WTC11 (cell line): ENCODE measurements at regions not wholly inside any gene's neighbourhood (a gene's known extent, or its start where the extent isn't known, plus 50 kb on each side); places are given as distances from the start of the nearest gene placed in this dataset.

Experiments
- ATAC-seq: fragments of 200-7000 bp; cut with Tn5 transposase; 2 replicates; pipeline ENCODE4 v1.10.0; 2021; ENCODE audit warnings: mild to moderate bottlenecking, moderate library complexity
- CTCF ChIA-PET: fragments of 300-600 bp; sonication (Branson Sonifier 250); formaldehyde crosslinking; loops from one replicate; lab custom pipeline; 2021; ENCODE audit warnings: antibody characterized with exemption; lab: Charles Lee
- POLR2A ChIA-PET: fragments of 350-600 bp; sonication (Branson Sonifier 250); formaldehyde crosslinking; loops from one replicate; lab custom pipeline; 2021; ENCODE audit warnings: antibody characterized with exemption; lab: Charles Lee
- DNase-seq: peaks from one replicate; pipeline ENCODE4 v3.0.0; 2021; ENCODE audit warnings: low spot score
- H3K27ac Mint-ChIP-seq: 2 replicates; pipeline ENCODE4 v1.8.0; 2021; ENCODE audit warnings: mixed read lengths
- H3K27me3 Mint-ChIP-seq: 2 replicates; pipeline ENCODE4 v1.8.0; 2021; ENCODE audit warnings: low read depth, mild to moderate bottlenecking, moderate library complexity, mixed read lengths
- H3K36me3 Mint-ChIP-seq: 2 replicates; pipeline ENCODE4 v1.8.0; 2021; ENCODE audit warnings: mixed read lengths
- H3K4me1 Mint-ChIP-seq: 2 replicates; pipeline ENCODE4 v1.8.0; 2022; ENCODE audit warnings: mixed read lengths
- H3K4me3 Mint-ChIP-seq: 2 replicates; pipeline ENCODE4 v1.8.0; 2021; ENCODE audit warnings: mild to moderate bottlenecking, moderate library complexity, mixed read lengths
- H3K9me3 Mint-ChIP-seq: 2 replicates; pipeline ENCODE4 v1.8.0; 2021; ENCODE audit warnings: mixed read lengths
- AR ChIP-seq: fragments of 250-450 bp; sonication (Bioruptor Pico); IDR thresholded peaks from 2 replicates; pipeline ENCODE4 v1.9.0; 2021; ENCODE audit warnings: mild to moderate bottlenecking
- ELF4 ChIP-seq: sonication (generic); formaldehyde crosslinking; IDR thresholded peaks from 2 replicates; pipeline ENCODE4 v1.8.1; 2022; ENCODE audit warnings: low read depth, mild to moderate bottlenecking, moderate library complexity, missing genetic modification reagents
- EMX1 ChIP-seq: fragments of 250-450 bp; sonication (Bioruptor Pico); IDR thresholded peaks from 2 replicates; pipeline ENCODE4 v1.8.0; 2021; ENCODE audit warnings: mild to moderate bottlenecking
- FOXP4 ChIP-seq: sonication (generic); formaldehyde crosslinking; IDR thresholded peaks from 2 replicates; pipeline ENCODE4 v1.8.0; 2022; ENCODE audit warnings: mild to moderate bottlenecking, missing genetic modification reagents
- GRHL2 ChIP-seq: fragments of 250-450 bp; sonication (Bioruptor Pico); IDR thresholded peaks from 2 replicates; pipeline ENCODE4 v1.8.0; 2022; ENCODE audit warnings: mild to moderate bottlenecking, moderate library complexity; ENCODE audit not compliant: insufficient replicate concordance, severe bottlenecking
- GTF2I ChIP-seq: fragments of 250-450 bp; sonication (Bioruptor Pico); conservative IDR thresholded peaks from 2 replicates; pipeline ENCODE4 v1.4.0; 2021; ENCODE audit warnings: mild to moderate bottlenecking
- KAT7 ChIP-seq: sonication (generic); formaldehyde crosslinking; IDR thresholded peaks from 2 replicates; pipeline ENCODE4 v1.8.1; 2023; ENCODE audit warnings: missing genetic modification reagents, mild to moderate bottlenecking, borderline replicate concordance
- MAX ChIP-seq: sonication (generic); formaldehyde crosslinking; IDR thresholded peaks from 2 replicates; pipeline ENCODE4 v1.8.0; 2022; ENCODE audit warnings: mild to moderate bottlenecking, missing genetic modification reagents
- MXD4 ChIP-seq: fragments of 250-450 bp; sonication (Bioruptor Pico); IDR thresholded peaks from 2 replicates; pipeline ENCODE4 v1.8.0; 2021; ENCODE audit warnings: mild to moderate bottlenecking, moderate library complexity, borderline replicate concordance
- NR2C2 ChIP-seq: sonication (generic); formaldehyde crosslinking; IDR thresholded peaks from 2 replicates; pipeline ENCODE4 v1.8.0; 2022; ENCODE audit warnings: mild to moderate bottlenecking, missing genetic modification reagents
- NR3C1 ChIP-seq: sonication (generic); formaldehyde crosslinking; conservative IDR thresholded peaks from 2 replicates; pipeline ENCODE4 v1.8.1; 2023; ENCODE audit warnings: low read depth, mild to moderate bottlenecking, missing genetic modification reagents
- RORB ChIP-seq: fragments of 250-450 bp; sonication (Bioruptor Pico); IDR thresholded peaks from 2 replicates; pipeline ENCODE4 v1.9.0; 2021; ENCODE audit warnings: mild to moderate bottlenecking
- SMAD4 ChIP-seq: sonication (generic); formaldehyde crosslinking; IDR thresholded peaks from 2 replicates; pipeline ENCODE4 v1.8.0; 2022; ENCODE audit warnings: mild to moderate bottlenecking, missing genetic modification reagents
- SOX15 ChIP-seq: fragments of 250-450 bp; sonication (Bioruptor Pico); IDR thresholded peaks from 2 replicates; pipeline ENCODE4 v1.9.0; 2021; ENCODE audit warnings: mild to moderate bottlenecking
- ZNF138 ChIP-seq: sonication (generic); formaldehyde crosslinking; conservative IDR thresholded peaks from 2 replicates; pipeline ENCODE4 v1.8.1; 2022; ENCODE audit warnings: mild to moderate bottlenecking, moderate library complexity, missing genetic modification reagents
- ZNF423 ChIP-seq: fragments of 250-450 bp; sonication (Bioruptor Pico); IDR thresholded peaks from 2 replicates; pipeline ENCODE4 v2.1.2; 2022; ENCODE audit warnings: mild to moderate bottlenecking, moderate library complexity
- TF ChIP-seq, protein P1 (sequence below): sonication (generic); formaldehyde crosslinking; IDR thresholded peaks from 2 replicates; pipeline ENCODE4 v1.8.1; 2022; ENCODE audit warnings: mild to moderate bottlenecking, moderate library complexity, missing genetic modification reagents
- TF ChIP-seq, protein P2 (sequence below): sonication (generic); formaldehyde crosslinking; conservative IDR thresholded peaks from 2 replicates; pipeline ENCODE4 v1.8.1; 2023; ENCODE audit warnings: mild to moderate bottlenecking, low read depth, missing genetic modification reagents, moderate library complexity
- TF ChIP-seq, protein P3 (sequence below): fragments of 200-600 bp; IDR thresholded peaks from 2 replicates; pipeline ENCODE4 v1.8.0; 2022; ENCODE audit warnings: antibody characterized with exemption

- ATAC-seq (no peak), DNase-seq (no peak)
- H3K27me3 Mint-ChIP-seq: no peaks in the 10 kb centered on the region
- H3K9me3 Mint-ChIP-seq: no peaks in the 10 kb centered on the region
- peaks cover 5% of the 10 kb centered on the region; the same call in 1 of the 2 replicates for H3K36me3 Mint-ChIP-seq
- H3K4me1 Mint-ChIP-seq: peaks cover 63% of the 10 kb centered on the region
- ChIA-PET POLR2A (interaction anchor here (0.6 kb wide), 1 partner anchor 20 kb away, joined by 3 read pairs; no protein-coding TSS in a partner anchor), CTCF (interaction anchor here (0.5 kb wide), 1 partner anchor 54 kb away, joined by 3 read pairs; no protein-coding TSS in a partner anchor)
- peak overlapping the region; percentile 62 for H3K27ac Mint-ChIP-seq
- TF ChIP-seq FOXP4: no peak
- H3K4me3 Mint-ChIP-seq: no peak overlapping the region
Observed at GRCh38 chr5:124678468-124678867, 68.0 kb downstream of the ZNF608 start.

- Mint-ChIP-seq H3K9me3 (no peaks in the 10 kb centered on the region), H3K4me1 (peaks cover 67% of the 10 kb centered on the region), H3K27me3 (no peaks in the 10 kb centered on the region), H3K27ac (peak overlapping the region; percentile 53; the same call in 1 of the 2 replicates), H3K4me3 (no peak overlapping the region), H3K36me3 (no peaks in the 10 kb centered on the region; the same call in 1 of the 2 replicates)
- ATAC-seq (no peak), DNase-seq (no peak)
- TF ChIP-seq GRHL2 (CRISPR knock-in tag): no peak
- TF ChIP-seq ELF4: no peak
- TF ChIP-seq GTF2I (CRISPR knock-in tag): no peak
- TF ChIP-seq NR2C2 (CRISPR knock-in tag): no peak
- no peak for TF ChIP-seq KAT7 (CRISPR knock-in tag)
- no peak for TF ChIP-seq EMX1
- TF ChIP-seq ZNF423 (CRISPR knock-in tag): no peak
- TF ChIP-seq MXD4 (CRISPR knock-in tag): no peak
- TF ChIP-seq, protein P1, sequence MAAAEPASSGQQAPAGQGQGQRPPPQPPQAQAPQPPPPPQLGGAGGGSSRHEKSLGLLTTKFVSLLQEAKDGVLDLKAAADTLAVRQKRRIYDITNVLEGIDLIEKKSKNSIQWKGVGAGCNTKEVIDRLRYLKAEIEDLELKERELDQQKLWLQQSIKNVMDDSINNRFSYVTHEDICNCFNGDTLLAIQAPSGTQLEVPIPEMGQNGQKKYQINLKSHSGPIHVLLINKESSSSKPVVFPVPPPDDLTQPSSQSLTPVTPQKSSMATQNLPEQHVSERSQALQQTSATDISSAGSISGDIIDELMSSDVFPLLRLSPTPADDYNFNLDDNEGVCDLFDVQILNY (CRISPR knock-in tag): no peak
- TF ChIP-seq, protein P2, sequence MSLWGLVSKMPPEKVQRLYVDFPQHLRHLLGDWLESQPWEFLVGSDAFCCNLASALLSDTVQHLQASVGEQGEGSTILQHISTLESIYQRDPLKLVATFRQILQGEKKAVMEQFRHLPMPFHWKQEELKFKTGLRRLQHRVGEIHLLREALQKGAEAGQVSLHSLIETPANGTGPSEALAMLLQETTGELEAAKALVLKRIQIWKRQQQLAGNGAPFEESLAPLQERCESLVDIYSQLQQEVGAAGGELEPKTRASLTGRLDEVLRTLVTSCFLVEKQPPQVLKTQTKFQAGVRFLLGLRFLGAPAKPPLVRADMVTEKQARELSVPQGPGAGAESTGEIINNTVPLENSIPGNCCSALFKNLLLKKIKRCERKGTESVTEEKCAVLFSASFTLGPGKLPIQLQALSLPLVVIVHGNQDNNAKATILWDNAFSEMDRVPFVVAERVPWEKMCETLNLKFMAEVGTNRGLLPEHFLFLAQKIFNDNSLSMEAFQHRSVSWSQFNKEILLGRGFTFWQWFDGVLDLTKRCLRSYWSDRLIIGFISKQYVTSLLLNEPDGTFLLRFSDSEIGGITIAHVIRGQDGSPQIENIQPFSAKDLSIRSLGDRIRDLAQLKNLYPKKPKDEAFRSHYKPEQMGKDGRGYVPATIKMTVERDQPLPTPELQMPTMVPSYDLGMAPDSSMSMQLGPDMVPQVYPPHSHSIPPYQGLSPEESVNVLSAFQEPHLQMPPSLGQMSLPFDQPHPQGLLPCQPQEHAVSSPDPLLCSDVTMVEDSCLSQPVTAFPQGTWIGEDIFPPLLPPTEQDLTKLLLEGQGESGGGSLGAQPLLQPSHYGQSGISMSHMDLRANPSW (CRISPR knock-in tag): no peak
- no peak for TF ChIP-seq ZNF138 (CRISPR knock-in tag)
- no peak for TF ChIP-seq RORB (CRISPR knock-in tag)
- TF ChIP-seq, protein P3, sequence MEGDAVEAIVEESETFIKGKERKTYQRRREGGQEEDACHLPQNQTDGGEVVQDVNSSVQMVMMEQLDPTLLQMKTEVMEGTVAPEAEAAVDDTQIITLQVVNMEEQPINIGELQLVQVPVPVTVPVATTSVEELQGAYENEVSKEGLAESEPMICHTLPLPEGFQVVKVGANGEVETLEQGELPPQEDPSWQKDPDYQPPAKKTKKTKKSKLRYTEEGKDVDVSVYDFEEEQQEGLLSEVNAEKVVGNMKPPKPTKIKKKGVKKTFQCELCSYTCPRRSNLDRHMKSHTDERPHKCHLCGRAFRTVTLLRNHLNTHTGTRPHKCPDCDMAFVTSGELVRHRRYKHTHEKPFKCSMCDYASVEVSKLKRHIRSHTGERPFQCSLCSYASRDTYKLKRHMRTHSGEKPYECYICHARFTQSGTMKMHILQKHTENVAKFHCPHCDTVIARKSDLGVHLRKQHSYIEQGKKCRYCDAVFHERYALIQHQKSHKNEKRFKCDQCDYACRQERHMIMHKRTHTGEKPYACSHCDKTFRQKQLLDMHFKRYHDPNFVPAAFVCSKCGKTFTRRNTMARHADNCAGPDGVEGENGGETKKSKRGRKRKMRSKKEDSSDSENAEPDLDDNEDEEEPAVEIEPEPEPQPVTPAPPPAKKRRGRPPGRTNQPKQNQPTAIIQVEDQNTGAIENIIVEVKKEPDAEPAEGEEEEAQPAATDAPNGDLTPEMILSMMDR: no peak
- no peak for TF ChIP-seq MAX
- no peak for TF ChIP-seq SOX15 (CRISPR knock-in tag)
- TF ChIP-seq SMAD4 (CRISPR knock-in tag): no peak
- TF ChIP-seq NR3C1: no peak
- TF ChIP-seq AR (CRISPR knock-in tag): no peak
- ChIA-PET POLR2A (interaction anchor here (0.6 kb wide), 1 partner anchor 20 kb away, joined by 3 read pairs; no protein-coding TSS in a partner anchor), CTCF (no interaction called here)
Observed at GRCh38 chr5:124677374-124678351, 68.8 kb downstream of the ZNF608 start.
